SKM-1 (cell line): ENCODE measurements at regions not wholly inside any gene's neighbourhood (a gene's known extent, or its start where the extent isn't known, plus 50 kb on each side); places are given as distances from the start of the nearest gene placed in this dataset.

Source experiments
- DNase-seq: peaks from one replicate; lab custom pipeline; 2025; ENCODE audit not compliant: unreplicated experiment; lab: John Stamatoyannopoulos, UW

- no peak for DNase-seq
These were observed 126.9 kb downstream of the RPS24 start for GRCh38 chr10:78160591-78160990.

GRCh38 chr10:78162853-78163252 is 129.2 kb downstream of the RPS24 start:
- DNase-seq, result no peak

GRCh38 chr10:78164702-78165101 is 131.0 kb downstream of the RPS24 start:
- no peak for DNase-seq

DNA sequence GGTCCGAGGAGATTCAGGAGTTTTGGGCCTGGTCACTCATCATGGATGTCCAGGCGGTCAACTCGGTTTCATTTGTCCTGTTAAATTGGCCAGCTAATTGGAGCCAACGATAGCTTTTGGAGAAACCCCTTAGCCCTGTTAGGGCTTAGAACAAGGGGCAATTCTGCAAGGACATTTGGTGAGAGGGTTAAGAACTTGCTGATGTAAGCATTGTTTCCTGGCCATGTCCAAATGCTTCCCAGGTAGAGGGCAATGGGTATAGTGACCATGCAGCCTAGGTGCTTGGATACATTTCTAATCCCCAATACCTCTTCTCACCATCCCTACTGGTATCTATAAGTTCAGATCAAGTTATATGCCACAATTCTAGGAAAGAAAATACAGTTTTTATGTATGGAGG is 131.5 kb downstream of the RPS24 start:
- no peak for DNase-seq

DNA sequence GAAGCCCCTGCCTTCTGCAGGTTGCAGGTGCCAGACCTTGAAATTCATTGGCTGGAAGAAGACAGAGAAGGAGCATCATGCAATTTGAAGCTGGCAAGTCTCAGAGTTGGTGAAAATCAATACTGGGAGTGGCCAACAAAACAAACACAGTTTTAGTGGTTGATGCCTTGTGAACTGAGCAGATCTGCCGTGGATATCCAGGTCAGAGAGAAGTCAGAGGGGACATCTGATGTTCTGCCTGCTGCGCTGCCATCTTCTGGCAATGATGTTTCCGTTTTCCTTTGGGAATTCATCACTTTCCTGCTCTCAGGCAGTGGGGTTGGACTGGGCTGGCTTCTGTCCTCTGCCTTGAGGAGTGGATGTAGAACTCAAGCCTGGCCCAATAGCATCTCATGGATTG is 132.0 kb downstream of the RPS24 start:
- no peak for DNase-seq

- DNase-seq, result no peak
These were observed 132.6 kb downstream of the RPS24 start for GRCh38 chr10:78166261-78166660.

DNA sequence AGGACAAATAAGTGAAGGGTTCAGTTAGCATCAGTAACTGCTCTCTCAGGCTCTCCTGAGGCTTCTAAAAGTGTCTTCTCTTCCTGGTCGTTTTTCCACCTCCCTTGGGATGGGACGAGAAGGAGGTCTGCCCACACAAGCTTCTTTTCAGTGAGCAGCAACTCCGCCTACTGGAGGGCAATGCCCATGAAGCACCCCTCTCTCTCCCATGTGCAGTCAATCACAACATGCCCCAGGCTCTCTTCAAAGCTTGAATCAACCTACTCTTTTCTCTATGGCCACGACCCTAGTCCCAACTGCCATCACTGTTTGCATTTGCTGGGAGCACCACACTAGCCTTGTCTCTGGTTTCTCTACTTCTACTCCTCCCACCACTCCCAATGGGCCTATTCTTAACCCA is 135.6 kb downstream of the RPS24 start:
- no peak for DNase-seq

- no peak for DNase-seq
These were observed 136.4 kb downstream of the RPS24 start for GRCh38 chr10:78170026-78170475.

DNA sequence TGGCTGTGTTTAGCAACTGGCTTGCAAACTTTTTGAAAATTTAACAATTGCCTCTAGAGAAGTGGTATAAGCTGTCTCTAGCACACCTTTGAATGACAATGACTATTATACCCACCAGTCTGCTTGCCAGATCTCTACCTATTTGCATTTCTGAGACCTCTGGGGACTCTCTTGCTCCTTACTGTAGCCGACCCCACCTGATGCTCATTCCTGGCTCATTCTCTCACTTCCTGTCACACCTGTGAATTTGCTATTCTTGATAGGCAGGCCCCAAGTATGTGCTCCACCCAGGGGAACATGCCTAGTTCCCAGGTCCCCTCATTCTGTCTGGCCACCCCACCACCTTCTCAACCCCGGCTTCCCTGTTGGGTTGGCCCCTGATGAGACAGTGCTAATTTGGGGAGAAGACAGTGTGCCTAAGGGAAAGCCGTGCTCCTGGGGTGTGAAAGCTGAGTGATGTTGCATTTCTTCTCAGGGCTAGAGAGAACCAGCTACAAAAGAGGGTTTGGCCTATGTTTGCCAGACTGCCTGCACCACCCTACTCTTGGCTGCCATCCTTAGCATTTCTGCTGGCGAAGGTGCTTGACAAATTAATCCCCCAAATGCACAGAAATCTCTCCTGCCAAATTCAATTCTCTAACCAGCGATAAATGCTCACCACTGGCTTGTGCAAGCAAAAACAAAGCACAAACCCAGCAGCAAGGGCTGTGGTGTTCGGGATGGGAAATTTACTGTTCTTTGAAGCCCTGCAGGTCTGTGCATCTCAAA is 138.2 kb downstream of the RPS24 start:
- no peak for DNase-seq

DNA sequence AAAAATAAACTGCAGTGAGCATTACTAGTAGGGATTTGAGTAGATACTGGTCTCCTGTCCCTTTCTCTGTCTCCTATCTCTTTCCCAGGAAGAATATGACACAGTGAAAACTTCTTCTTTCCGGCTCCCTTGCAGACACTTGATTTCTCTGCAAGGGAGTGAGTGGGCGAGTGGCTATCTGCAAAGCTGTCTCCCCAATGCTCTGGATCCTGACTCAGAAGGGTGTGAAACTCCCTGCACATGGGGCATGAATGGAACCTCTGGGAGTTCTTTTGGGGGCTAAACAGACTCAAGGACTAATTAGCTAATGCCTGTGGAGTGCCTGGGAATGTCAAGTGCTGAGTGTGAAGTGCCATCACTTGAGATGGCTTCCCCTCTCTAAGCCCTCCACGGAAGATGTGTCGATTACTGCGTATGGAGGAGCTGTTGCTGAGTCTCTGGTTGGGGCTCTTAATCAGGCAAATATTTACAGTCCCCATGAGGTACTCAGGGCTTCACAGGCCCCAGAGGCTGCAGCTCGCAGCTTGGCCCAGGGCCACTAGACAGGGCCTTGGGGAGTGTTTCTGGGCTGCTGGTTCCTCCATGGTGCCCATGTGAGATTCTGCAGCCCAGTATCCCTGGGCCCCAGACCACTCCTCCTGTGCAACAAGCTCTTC is 139.8 kb downstream of the RPS24 start:
- DNase-seq, result no peak

DNA sequence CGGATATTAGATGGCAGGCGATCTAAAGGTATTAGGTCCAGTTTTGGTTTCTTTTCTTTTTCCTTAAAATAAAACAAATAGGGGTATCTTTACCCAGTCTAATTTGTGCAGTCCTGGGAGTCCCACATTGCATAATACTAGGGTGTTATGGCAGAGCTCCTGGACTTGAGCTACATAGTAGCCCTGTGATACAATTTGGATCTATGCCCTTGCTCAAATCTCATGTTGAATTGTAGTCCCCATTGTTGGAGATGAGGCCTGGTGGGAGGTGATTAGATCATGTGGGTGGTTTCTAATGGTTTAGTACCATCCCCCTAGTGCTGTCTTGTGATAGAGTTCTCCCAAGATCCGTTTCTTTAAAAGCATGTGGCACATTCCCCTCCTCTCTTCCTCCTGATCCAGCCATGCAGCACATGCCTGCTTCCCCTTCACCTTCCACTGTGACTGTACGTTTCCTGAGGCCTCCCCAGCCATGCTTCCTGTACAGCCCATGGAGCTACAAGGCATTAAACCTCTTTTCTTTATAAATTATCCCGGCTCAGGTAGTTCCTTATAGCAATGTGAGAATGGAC is 141.9 kb downstream of the RPS24 start:
- no peak for DNase-seq

GRCh38 chr10:78176320-78177317 is 143.0 kb downstream of the RPS24 start:
- DNase-seq, result no peak

GRCh38 chr10:78177491-78178185 is 144.0 kb downstream of the RPS24 start:
- no peak for DNase-seq

DNA sequence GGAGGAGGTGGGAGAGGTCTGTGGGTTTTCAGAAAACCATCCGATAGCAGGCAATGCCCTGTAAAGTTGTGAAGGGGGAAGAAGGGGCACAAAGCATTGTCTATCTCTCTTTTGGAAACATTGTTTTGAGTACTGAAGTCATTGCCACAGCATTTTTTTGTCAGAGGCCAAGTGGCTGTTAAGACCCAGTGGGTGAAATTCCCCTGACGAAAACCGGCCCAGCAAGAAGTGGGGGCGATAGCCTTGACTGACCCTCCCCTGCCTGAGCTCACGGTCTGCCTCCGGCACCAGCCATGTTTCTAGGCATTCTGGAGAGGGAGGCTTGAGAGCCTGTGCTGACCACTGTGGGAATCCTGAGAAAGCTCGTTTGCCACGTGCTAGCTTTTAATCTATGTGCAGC is 144.7 kb downstream of the RPS24 start:
- no peak for DNase-seq

DNA sequence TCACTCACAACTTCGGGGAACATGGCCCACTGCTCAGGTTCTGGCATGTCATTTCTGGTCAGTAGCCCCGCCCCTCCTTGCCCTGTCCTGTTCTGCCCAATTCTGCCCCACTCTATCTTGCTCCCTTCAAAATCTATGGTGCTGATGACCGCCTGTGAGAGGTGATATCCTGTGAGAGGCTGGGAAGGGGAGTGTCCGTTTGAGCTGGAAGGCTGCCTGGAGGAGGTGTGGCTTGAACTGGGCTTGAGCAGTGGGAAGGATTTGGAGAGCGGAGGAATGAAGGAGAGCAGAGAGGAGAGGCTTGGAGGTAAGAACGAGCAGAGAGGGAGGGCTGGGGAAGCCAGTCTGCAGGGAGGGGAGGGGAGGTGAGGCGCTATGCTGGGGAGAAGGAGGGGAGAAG is 145.3 kb downstream of the RPS24 start:
- no peak for DNase-seq

GRCh38 chr10:78179886-78180705 is 146.4 kb downstream of the RPS24 start:
- DNase-seq, result no peak

- no peak for DNase-seq
These were observed 147.9 kb downstream of the RPS24 start for GRCh38 chr10:78181381-78182055.

DNA sequence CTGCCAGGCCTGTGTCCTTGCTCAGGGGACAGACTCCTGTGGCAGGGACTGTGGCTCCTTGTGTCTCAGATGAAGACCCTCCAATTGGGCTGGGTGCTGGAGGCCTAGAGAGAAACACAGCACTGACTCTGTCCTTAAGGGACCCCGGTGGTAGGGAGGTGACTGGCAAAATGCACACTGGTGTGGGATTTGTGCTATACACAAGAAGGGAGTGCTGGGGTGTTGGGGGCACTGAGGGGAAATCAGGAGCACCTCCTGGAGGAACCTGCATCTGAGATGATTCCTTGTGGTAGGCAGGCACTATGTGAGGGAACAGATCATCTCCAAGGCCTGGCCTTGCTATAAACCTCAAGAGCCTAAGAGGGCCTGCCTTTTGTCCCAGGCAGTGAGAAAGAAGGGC is 149.2 kb downstream of the RPS24 start:
- DNase-seq, result no peak
